Medulla oblongata (tissue), 1 donor: ENCODE measurements at regions not wholly inside any gene's neighbourhood (a gene's known extent, or its start where the extent isn't known, plus 50 kb on each side); places are given as distances from the start of the nearest gene placed in this dataset.

Source experiments
- DNase-seq: peaks from one replicate; pipeline ENCODE4 v3.0.0-alpha.2; 2015; ENCODE audit errors: extremely low spot score

- no peak for DNase-seq
Measured at GRCh38 chr4:11931266-11931820, 502.6 kb upstream of the HS3ST1 start.

- DNase-seq, result no peak
Measured at GRCh38 chr4:11929080-11929479, 500.4 kb upstream of the HS3ST1 start.

GRCh38 chr4:11919316-11919715 is 490.6 kb upstream of the HS3ST1 start:
- no peak for DNase-seq

- peak; percentile 15 for DNase-seq
Measured at GRCh38 chr4:11914406-11914805, 485.7 kb upstream of the HS3ST1 start.

GRCh38 chr4:11912886-11913285 is 484.2 kb upstream of the HS3ST1 start:
- no peak for DNase-seq

- DNase-seq, result no peak
Measured at GRCh38 chr4:11910812-11911211, 482.1 kb upstream of the HS3ST1 start.

- no peak for DNase-seq
Measured at GRCh38 chr4:11908712-11909111, 480.0 kb upstream of the HS3ST1 start.

- no peak for DNase-seq
Measured at GRCh38 chr4:11908205-11908604, 479.5 kb upstream of the HS3ST1 start.

- no peak for DNase-seq
Measured at GRCh38 chr4:11904846-11905739, 476.4 kb upstream of the HS3ST1 start.

- peak; percentile 17 for DNase-seq
Measured at GRCh38 chr4:11904117-11904535, 475.4 kb upstream of the HS3ST1 start.

- DNase-seq, result no peak
Measured at GRCh38 chr4:11901089-11901488, 472.4 kb upstream of the HS3ST1 start.

- DNase-seq, result no peak
Measured at GRCh38 chr4:11900359-11900758, 471.7 kb upstream of the HS3ST1 start.

- no peak for DNase-seq
Measured at GRCh38 chr4:11898796-11899195, 470.1 kb upstream of the HS3ST1 start.

GRCh38 chr4:11895766-11896165 is 467.1 kb upstream of the HS3ST1 start:
- DNase-seq, result no peak

GRCh38 chr4:11894977-11895376 is 466.3 kb upstream of the HS3ST1 start:
- DNase-seq, result no peak

GRCh38 chr4:11894221-11894620 is 465.5 kb upstream of the HS3ST1 start:
- DNase-seq, result no peak

GRCh38 chr4:11889099-11889498 is 460.4 kb upstream of the HS3ST1 start:
- DNase-seq, result no peak

- DNase-seq, result no peak
Measured at GRCh38 chr4:11881947-11882346, 453.3 kb upstream of the HS3ST1 start.

- no peak for DNase-seq
Measured at GRCh38 chr4:11881364-11881763, 452.7 kb upstream of the HS3ST1 start.

GRCh38 chr4:11878241-11878640 is 449.5 kb upstream of the HS3ST1 start:
- no peak for DNase-seq

GRCh38 chr4:11876104-11876503 is 447.4 kb upstream of the HS3ST1 start:
- DNase-seq, result no peak

GRCh38 chr4:11869191-11869870 is 440.6 kb upstream of the HS3ST1 start:
- no peak for DNase-seq

GRCh38 chr4:11866391-11866790 is 437.7 kb upstream of the HS3ST1 start:
- no peak for DNase-seq
